SW 1271 (cell line): ENCODE measurements at regions not wholly inside any gene's neighbourhood (a gene's known extent, or its start where the extent isn't known, plus 50 kb on each side); places are given as distances from the start of the nearest gene placed in this dataset.
"Not testable (repeated sequence)": the region's sequence is repeated elsewhere in the genome, so short reads cannot be mapped to it uniquely, and the experiment has no call there.

ENCODE experiments used
- DNase-seq, 2 experiments: peaks; one replicate each; lab custom pipeline; 2025; lab: John Stamatoyannopoulos, UW

- no peak for DNase-seq
These were observed 98.5 kb upstream of the UXS1 start for GRCh38 chr2:106292627-106293026.

GRCh38 chr2:106288873-106289272 lies 94.8 kb upstream of the UXS1 start:
- DNase-seq: no peak

GRCh38 chr2:106285237-106285829 lies 91.2 kb upstream of the UXS1 start:
- no peak for DNase-seq

- no peak for DNase-seq
These were observed 90.6 kb upstream of the UXS1 start for GRCh38 chr2:106284691-106285202.

GRCh38 chr2:106284255-106284654 lies 90.2 kb upstream of the UXS1 start:
- no peak for DNase-seq

- DNase-seq: not testable (repeated sequence)
These were observed 89.4 kb upstream of the UXS1 start for GRCh38 chr2:106283228-106284152.

- DNase-seq: no peak
These were observed 88.5 kb upstream of the UXS1 start for GRCh38 chr2:106282462-106283170.

GRCh38 chr2:106281907-106282430 lies 87.9 kb upstream of the UXS1 start:
- not testable (repeated sequence) for DNase-seq

- DNase-seq: no peak
These were observed 86.8 kb upstream of the UXS1 start for GRCh38 chr2:106280722-106281446.

- DNase-seq: no peak
These were observed 86.1 kb upstream of the UXS1 start for GRCh38 chr2:106280224-106280623.

GRCh38 chr2:106278112-106278876 lies 84.2 kb upstream of the UXS1 start:
- DNase-seq: no peak

GRCh38 chr2:106277426-106277825 lies 83.3 kb upstream of the UXS1 start:
- no peak for DNase-seq

GRCh38 chr2:106275971-106276370 lies 81.9 kb upstream of the UXS1 start:
- no peak for DNase-seq

GRCh38 chr2:106274668-106275067 lies 80.6 kb upstream of the UXS1 start:
- no peak for DNase-seq

GRCh38 chr2:106272216-106272807 lies 78.2 kb upstream of the UXS1 start:
- DNase-seq: no peak

- no peak for DNase-seq
These were observed 76.4 kb upstream of the UXS1 start for GRCh38 chr2:106270471-106270891.

- no peak for DNase-seq
These were observed 75.6 kb upstream of the UXS1 start for GRCh38 chr2:106269591-106270291.

GRCh38 chr2:106267997-106268396 lies 73.9 kb upstream of the UXS1 start:
- no peak for DNase-seq

- DNase-seq: no peak
These were observed 67.8 kb upstream of the UXS1 start for GRCh38 chr2:106261871-106262321.

- not testable (repeated sequence) for DNase-seq
These were observed 64.8 kb upstream of the UXS1 start for GRCh38 chr2:106258859-106259258.
